ENCODE measurements at regions not wholly inside any gene's neighbourhood (a gene's known extent, or its start where the extent isn't known, plus 50 kb on each side); places are given as distances from the start of the nearest gene placed in this dataset.

- Histone ChIP-seq H3K9me2 (ENCODE audit: insufficient read depth, low read length) (no peaks in the 10 kb centered on the region), H3K27me3 (ENCODE audit: insufficient read depth, low read depth, low read length) (no peaks in the 10 kb centered on the region), H2AFZ (ENCODE audit: low read depth, low read length) (no peak overlapping the region), H3K9ac (ENCODE audit: low read length) (no peak overlapping the region), H3K79me2 (replicated peaks; ENCODE audit: insufficient read depth, low read length) (no peaks in the 10 kb centered on the region), H3F3A (ENCODE audit: insufficient read depth, low read length, poor library complexity, severe bottlenecking) (no peaks in the 10 kb centered on the region), H3K4me3 (ENCODE audit: low read length) (no peak overlapping the region), H3K36me3 (ENCODE audit: insufficient read depth, low read length) (no peaks in the 10 kb centered on the region), H3K4me2 (ENCODE audit: low read length) (no peak overlapping the region), H3K27ac (ENCODE audit: low read length) (no peak overlapping the region), H4K20me1 (ENCODE audit: insufficient read depth) (no peaks in the 10 kb centered on the region), H3K9me3 (ENCODE audit: low read length) (no peaks in the 10 kb centered on the region)
- TF ChIP-seq TAF1 (IDR thresholded peaks at IDR 0.05; ENCODE audit: low read depth) = no peak
- TF ChIP-seq CTCF (IDR thresholded peaks at IDR 0.05; ENCODE audit: poor library complexity, severe bottlenecking) = no peak
- no peak for TF ChIP-seq EP300 (conservative IDR thresholded peaks at IDR 0.05; ENCODE audit: poor library complexity, severe bottlenecking)
- TF ChIP-seq REST (IDR thresholded peaks at IDR 0.05; ENCODE audit: borderline replicate concordance) = no peak
- TF ChIP-seq EZH2 (IDR thresholded peaks at IDR 0.05; ENCODE audit: borderline replicate concordance, insufficient read depth, low read length, poor library complexity, severe bottlenecking) = no peak
- TF ChIP-seq RAD21 (conservative IDR thresholded peaks at IDR 0.05) = no peak
- TF ChIP-seq POLR2AphosphoS5 (IDR thresholded peaks at IDR 0.05) = no peak
- TF ChIP-seq MXI1 (conservative IDR thresholded peaks at IDR 0.05; ENCODE audit: poor library complexity, severe bottlenecking) = no peak
- no peak for TF ChIP-seq SMC3 (conservative IDR thresholded peaks at IDR 0.05; ENCODE audit: poor library complexity)
Observed at GRCh38 chr18:77754475-77755044, 504.9 kb downstream of the GALR1 start.

- Histone ChIP-seq H3K36me3 (ENCODE audit: insufficient read depth, low read length) (no peaks in the 10 kb centered on the region), H3K79me2 (replicated peaks; ENCODE audit: insufficient read depth, low read length) (no peaks in the 10 kb centered on the region), H3K9me2 (ENCODE audit: insufficient read depth, low read length) (no peaks in the 10 kb centered on the region), H2AFZ (ENCODE audit: low read depth, low read length) (no peak overlapping the region), H3K27me3 (ENCODE audit: insufficient read depth, low read depth, low read length) (no peaks in the 10 kb centered on the region), H3K9me3 (ENCODE audit: low read length) (no peaks in the 10 kb centered on the region), H3K27ac (ENCODE audit: low read length) (no peak overlapping the region), H3K4me2 (ENCODE audit: low read length) (no peak overlapping the region), H3K4me3 (ENCODE audit: low read length) (no peak overlapping the region), H4K20me1 (ENCODE audit: insufficient read depth) (no peaks in the 10 kb centered on the region), H3F3A (ENCODE audit: insufficient read depth, low read length, poor library complexity, severe bottlenecking) (no peaks in the 10 kb centered on the region), H3K9ac (ENCODE audit: low read length) (no peak overlapping the region)
- TF ChIP-seq SMC3 (conservative IDR thresholded peaks at IDR 0.05; ENCODE audit: poor library complexity) (no peak), RAD21 (conservative IDR thresholded peaks at IDR 0.05) (no peak), MXI1 (conservative IDR thresholded peaks at IDR 0.05; ENCODE audit: poor library complexity, severe bottlenecking) (no peak), CTCF (IDR thresholded peaks at IDR 0.05; ENCODE audit: poor library complexity, severe bottlenecking) (no peak), TAF1 (IDR thresholded peaks at IDR 0.05; ENCODE audit: low read depth) (no peak), REST (IDR thresholded peaks at IDR 0.05; ENCODE audit: borderline replicate concordance) (no peak), EP300 (conservative IDR thresholded peaks at IDR 0.05; ENCODE audit: poor library complexity, severe bottlenecking) (no peak), EZH2 (IDR thresholded peaks at IDR 0.05; ENCODE audit: borderline replicate concordance, insufficient read depth, low read length, poor library complexity, severe bottlenecking) (no peak), POLR2AphosphoS5 (IDR thresholded peaks at IDR 0.05) (no peak)
Observed at GRCh38 chr18:77755187-77755586, 505.5 kb downstream of the GALR1 start.
